ENCODE measurements at regions not wholly inside any gene's neighbourhood (a gene's known extent, or its start where the extent isn't known, plus 50 kb on each side); places are given as distances from the start of the nearest gene placed in this dataset.

DNA sequence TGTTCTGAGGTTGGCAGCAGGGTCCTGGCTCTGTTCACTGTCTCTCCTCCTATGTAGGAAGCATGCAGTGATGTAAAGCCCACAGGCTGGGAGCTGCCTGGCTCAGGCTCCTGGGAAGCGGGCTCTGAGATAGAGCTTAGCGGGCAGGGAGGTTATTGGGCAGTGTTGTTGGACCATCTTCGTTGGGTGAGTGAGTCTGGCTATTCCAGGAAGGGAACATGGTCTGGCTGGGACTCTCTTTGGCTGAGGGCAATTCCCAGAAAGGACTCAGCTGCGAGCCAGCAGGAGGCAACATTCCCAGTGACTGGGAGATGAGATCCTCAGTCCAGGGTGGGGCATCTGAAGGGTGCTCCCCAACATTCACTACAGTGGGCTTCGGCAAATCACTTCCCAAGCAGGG, 96.2 kb downstream of the CCDC185 start (continued):
- TF ChIP-seq, protein P1, sequence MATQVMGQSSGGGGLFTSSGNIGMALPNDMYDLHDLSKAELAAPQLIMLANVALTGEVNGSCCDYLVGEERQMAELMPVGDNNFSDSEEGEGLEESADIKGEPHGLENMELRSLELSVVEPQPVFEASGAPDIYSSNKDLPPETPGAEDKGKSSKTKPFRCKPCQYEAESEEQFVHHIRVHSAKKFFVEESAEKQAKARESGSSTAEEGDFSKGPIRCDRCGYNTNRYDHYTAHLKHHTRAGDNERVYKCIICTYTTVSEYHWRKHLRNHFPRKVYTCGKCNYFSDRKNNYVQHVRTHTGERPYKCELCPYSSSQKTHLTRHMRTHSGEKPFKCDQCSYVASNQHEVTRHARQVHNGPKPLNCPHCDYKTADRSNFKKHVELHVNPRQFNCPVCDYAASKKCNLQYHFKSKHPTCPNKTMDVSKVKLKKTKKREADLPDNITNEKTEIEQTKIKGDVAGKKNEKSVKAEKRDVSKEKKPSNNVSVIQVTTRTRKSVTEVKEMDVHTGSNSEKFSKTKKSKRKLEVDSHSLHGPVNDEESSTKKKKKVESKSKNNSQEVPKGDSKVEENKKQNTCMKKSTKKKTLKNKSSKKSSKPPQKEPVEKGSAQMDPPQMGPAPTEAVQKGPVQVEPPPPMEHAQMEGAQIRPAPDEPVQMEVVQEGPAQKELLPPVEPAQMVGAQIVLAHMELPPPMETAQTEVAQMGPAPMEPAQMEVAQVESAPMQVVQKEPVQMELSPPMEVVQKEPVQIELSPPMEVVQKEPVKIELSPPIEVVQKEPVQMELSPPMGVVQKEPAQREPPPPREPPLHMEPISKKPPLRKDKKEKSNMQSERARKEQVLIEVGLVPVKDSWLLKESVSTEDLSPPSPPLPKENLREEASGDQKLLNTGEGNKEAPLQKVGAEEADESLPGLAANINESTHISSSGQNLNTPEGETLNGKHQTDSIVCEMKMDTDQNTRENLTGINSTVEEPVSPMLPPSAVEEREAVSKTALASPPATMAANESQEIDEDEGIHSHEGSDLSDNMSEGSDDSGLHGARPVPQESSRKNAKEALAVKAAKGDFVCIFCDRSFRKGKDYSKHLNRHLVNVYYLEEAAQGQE (IDR thresholded peaks at IDR 0.05; ENCODE audit: unreplicated experiment) = no peak
- TF ChIP-seq JUNB (IDR thresholded peaks at IDR 0.05; ENCODE audit: unreplicated experiment) (no peak), STAT1 (IDR thresholded peaks at IDR 0.05; ENCODE audit: unreplicated experiment) (no peak)

DNA sequence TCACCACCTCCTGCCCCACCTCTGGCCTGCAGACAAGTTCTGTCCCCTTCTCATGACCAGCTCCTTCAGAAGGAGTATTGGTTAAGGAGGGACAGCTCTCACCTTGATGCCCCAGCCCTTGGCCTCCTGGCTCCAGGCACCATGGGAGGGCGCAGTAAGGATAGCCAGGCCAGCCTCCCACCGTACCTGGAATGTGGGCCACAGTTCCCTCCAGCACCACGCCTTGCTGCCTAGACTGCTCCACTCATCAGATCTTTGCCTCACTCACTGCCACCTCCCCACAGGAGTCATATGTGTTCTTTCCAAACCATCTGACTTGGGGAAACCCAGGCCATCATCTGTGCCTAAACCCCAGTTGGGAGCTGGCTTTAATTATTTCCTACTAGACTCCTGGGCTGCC, 97.0 kb downstream of the CCDC185 start:
- peaks cover 3% of the 10 kb centered on the region for H3K27me3 Mint-ChIP-seq (ENCODE audit: insufficient read depth, low read depth, poor library complexity)
- no peak for ATAC-seq
- no peak for TF ChIP-seq CREB1 (CRISPR knock-in tag; IDR thresholded peaks at IDR 0.05; ENCODE audit: low read depth)
- no peak for TF ChIP-seq EZH2phosphoT487 (IDR thresholded peaks at IDR 0.05; ENCODE audit: unreplicated experiment)
- TF ChIP-seq, protein P2, sequence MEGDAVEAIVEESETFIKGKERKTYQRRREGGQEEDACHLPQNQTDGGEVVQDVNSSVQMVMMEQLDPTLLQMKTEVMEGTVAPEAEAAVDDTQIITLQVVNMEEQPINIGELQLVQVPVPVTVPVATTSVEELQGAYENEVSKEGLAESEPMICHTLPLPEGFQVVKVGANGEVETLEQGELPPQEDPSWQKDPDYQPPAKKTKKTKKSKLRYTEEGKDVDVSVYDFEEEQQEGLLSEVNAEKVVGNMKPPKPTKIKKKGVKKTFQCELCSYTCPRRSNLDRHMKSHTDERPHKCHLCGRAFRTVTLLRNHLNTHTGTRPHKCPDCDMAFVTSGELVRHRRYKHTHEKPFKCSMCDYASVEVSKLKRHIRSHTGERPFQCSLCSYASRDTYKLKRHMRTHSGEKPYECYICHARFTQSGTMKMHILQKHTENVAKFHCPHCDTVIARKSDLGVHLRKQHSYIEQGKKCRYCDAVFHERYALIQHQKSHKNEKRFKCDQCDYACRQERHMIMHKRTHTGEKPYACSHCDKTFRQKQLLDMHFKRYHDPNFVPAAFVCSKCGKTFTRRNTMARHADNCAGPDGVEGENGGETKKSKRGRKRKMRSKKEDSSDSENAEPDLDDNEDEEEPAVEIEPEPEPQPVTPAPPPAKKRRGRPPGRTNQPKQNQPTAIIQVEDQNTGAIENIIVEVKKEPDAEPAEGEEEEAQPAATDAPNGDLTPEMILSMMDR (conservative IDR thresholded peaks at IDR 0.05; ENCODE audit: low read depth in 2 of 2) = no peak
- no peak for TF ChIP-seq ZNF331 (CRISPR knock-in tag; IDR thresholded peaks at IDR 0.05; ENCODE audit: low read depth)
- TF ChIP-seq, protein P1 (IDR thresholded peaks at IDR 0.05; ENCODE audit: unreplicated experiment) = no peak
- no peak for TF ChIP-seq POLR2AphosphoS5 (IDR thresholded peaks at IDR 0.05; ENCODE audit: low read depth)

More for the DNA sequence above, 97.0 kb downstream of the CCDC185 start:
- Histone ChIP-seq H3F3A (replicated peaks; ENCODE audit: low read depth) (no peaks in the 10 kb centered on the region), H3K4me1 (ENCODE audit: insufficient read depth) (peaks cover 19% of the 10 kb centered on the region), H3K27ac (ENCODE audit: low read depth) (no peak overlapping the region), H3K9me2 (ENCODE audit: insufficient read depth) (peaks cover 5% of the 10 kb centered on the region; the same call in 1 of the 2 replicates), H4K20me1 (replicated peaks; ENCODE audit: insufficient read depth) (no peaks in the 10 kb centered on the region), H3K79me2 (replicated peaks; ENCODE audit: insufficient read depth) (no peaks in the 10 kb centered on the region), H2AFZ (no peak overlapping the region), H3K36me3 (ENCODE audit: insufficient read depth) (no peaks in the 10 kb centered on the region), H3K4me2 (no peak overlapping the region), H3K27me3 (ENCODE audit: insufficient read depth) (no peaks in the 10 kb centered on the region), H3K4me3 (no peak overlapping the region)
- 0 out of 3 replicates have a peak, but pooled peaks cover 2% of the 10 kb centered on the region for H3K36me3 Mint-ChIP-seq (ENCODE audit: low read depth)
- H3K4me1 Mint-ChIP-seq = peaks cover 22% of the 10 kb centered on the region
- H3K9me3 Mint-ChIP-seq = no peaks in the 10 kb centered on the region; the same call in 2 of the 3 replicates
- DNase-seq (ENCODE audit: low spot score) = no peak
- no peak overlapping the region; the same call in 1 of the 2 replicates for H3K27ac Mint-ChIP-seq
- no peak overlapping the region for H3K4me3 Mint-ChIP-seq
